ENCODE measurements at regions not wholly inside any gene's neighbourhood (a gene's known extent, or its start where the extent isn't known, plus 50 kb on each side); places are given as distances from the start of the nearest gene placed in this dataset.

DNA sequence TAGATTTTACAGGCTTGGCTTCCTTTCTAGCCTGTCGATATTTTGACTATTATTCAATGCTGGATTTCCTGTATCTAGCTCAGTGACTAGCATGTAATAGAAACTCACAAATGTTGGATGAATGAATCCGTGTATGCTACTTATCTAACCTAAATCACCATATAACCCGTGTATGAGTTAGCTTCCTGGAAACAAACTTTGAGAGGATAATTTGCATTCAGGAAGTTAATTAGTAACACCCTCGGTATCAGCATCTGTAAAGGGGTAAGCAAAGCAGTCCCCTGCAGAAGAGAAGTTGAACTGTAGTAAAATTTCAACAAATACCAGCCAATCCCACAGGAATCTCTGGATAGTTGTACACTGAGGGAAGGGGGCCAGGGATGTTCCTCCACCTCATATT, 269.4 kb upstream of the LRATD1 start:
- no peaks in the 10 kb centered on the region for H3K9me3 ChIP-seq
- ATAC-seq, result no peak
- no peak overlapping the region for H3K4me2 ChIP-seq
- POLR2A ChIA-PET, result no interaction called here
- WGBS (ENCODE audit: missing lambda C conversion rate), result under 1% methylated on average over 4 of the region's 4 CpGs
- TF ChIP-seq CEBPB (IDR thresholded peaks at IDR 0.05) (no peak), ELK1 (IDR thresholded peaks at IDR 0.05; ENCODE audit: low read depth, low read length) (no peak), CHD2 (IDR thresholded peaks at IDR 0.05; ENCODE audit: low read length, partially characterized antibody) (no peak), CBX8 (IDR thresholded peaks at IDR 0.05) (no peak), SREBF2 (IDR thresholded peaks at IDR 0.05) (no peak), ZNF302 (CRISPR knock-in tag; IDR thresholded peaks at IDR 0.05) (no peak), NFE2L2 (conservative IDR thresholded peaks at IDR 0.05; ENCODE audit: low read length) (no peak), HDAC2 (IDR thresholded peaks at IDR 0.05) (no peak), RFX5 (IDR thresholded peaks at IDR 0.05) (no peak)
- TF ChIP-seq, protein P1, sequence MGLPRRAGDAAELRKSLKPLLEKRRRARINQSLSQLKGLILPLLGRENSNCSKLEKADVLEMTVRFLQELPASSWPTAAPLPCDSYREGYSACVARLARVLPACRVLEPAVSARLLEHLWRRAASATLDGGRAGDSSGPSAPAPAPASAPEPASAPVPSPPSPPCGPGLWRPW (IDR thresholded peaks at IDR 0.05), result no peak
- no peaks in the 10 kb centered on the region for H3K4me1 ChIP-seq
- no peak overlapping the region for H3K4me3 ChIP-seq
- FAIRE-seq, result no peak
- CTCF ChIA-PET, result no interaction called here
- DNase-seq (ENCODE audit: low read depth in 1 of 2, low spot score in 1 of 2), result no peak
- no peak overlapping the region for H3K27ac ChIP-seq

- POLR2A ChIA-PET, result no interaction called here
- no peak for FAIRE-seq
- no peak for ATAC-seq
These were observed 268.5 kb upstream of the LRATD1 start for GRCh38 chr2:14363976-14364375.

GRCh38 chr2:14364471-14364870, 268.0 kb upstream of the LRATD1 start:
- H3K4me1 ChIP-seq, result no peaks in the 10 kb centered on the region
- no peak overlapping the region for H3K4me2 ChIP-seq
- WGBS (ENCODE audit: missing lambda C conversion rate), result 14% methylated on average over 8 of the region's 8 CpGs
- ChIA-PET POLR2A (no interaction called here), CTCF (no interaction called here)
- no peak for ATAC-seq
- FAIRE-seq, result no peak
- H3K4me3 ChIP-seq, result no peak overlapping the region
- H3K27ac ChIP-seq, result no peak overlapping the region
- no peak for DNase-seq (ENCODE audit: low read depth in 1 of 2, low spot score in 1 of 2)
- H3K9me3 ChIP-seq, result no peaks in the 10 kb centered on the region
- TF ChIP-seq JUNB (IDR thresholded peaks at IDR 0.05) (no peak), MAZ (IDR thresholded peaks at IDR 0.05; ENCODE audit: borderline replicate concordance, low read depth, low read length) (no peak), MAX (IDR thresholded peaks at IDR 0.05) (no peak), GATA3 (IDR thresholded peaks at IDR 0.05; ENCODE audit: borderline replicate concordance) (no peak), FOXS1 (CRISPR knock-in tag; IDR thresholded peaks at IDR 0.05) (no peak), RNF2 (IDR thresholded peaks at IDR 0.05; ENCODE audit: borderline replicate concordance, low read depth) (no peak), TFCP2L1 (CRISPR knock-in tag; IDR thresholded peaks at IDR 0.05) (no peak), HDAC2 (IDR thresholded peaks at IDR 0.05) (no peak), ZNF302 (CRISPR knock-in tag; IDR thresholded peaks at IDR 0.05) (no peak), RAD21 (conservative IDR thresholded peaks at IDR 0.05 in 1 of 2, IDR thresholded peaks at IDR 0.05 in 1 of 2) (no peak), FOSB (CRISPR knock-in tag; IDR thresholded peaks at IDR 0.05) (no peak)
- TF ChIP-seq, protein P2, sequence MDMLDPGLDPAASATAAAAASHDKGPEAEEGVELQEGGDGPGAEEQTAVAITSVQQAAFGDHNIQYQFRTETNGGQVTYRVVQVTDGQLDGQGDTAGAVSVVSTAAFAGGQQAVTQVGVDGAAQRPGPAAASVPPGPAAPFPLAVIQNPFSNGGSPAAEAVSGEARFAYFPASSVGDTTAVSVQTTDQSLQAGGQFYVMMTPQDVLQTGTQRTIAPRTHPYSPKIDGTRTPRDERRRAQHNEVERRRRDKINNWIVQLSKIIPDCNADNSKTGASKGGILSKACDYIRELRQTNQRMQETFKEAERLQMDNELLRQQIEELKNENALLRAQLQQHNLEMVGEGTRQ (IDR thresholded peaks at IDR 0.05), result no peak

More at GRCh38 chr2:14363976-14364375, 268.5 kb upstream of the LRATD1 start:
- CTCF ChIA-PET, result no interaction called here
- 1% methylated on average over 3 of the region's 3 CpGs for WGBS (ENCODE audit: missing lambda C conversion rate)
- no peak for DNase-seq (ENCODE audit: low read depth in 1 of 2, low spot score in 1 of 2)
- Histone ChIP-seq H3K4me2 (no peak overlapping the region), H3K27ac (no peak overlapping the region), H3K9me3 (no peaks in the 10 kb centered on the region), H3K4me3 (no peak overlapping the region), H3K4me1 (no peaks in the 10 kb centered on the region)
- no peak for TF ChIP-seq FOSL2 (IDR thresholded peaks at IDR 0.05)
- TF ChIP-seq FOSL2 (CRISPR knock-in tag; IDR thresholded peaks at IDR 0.05), result no peak
- TF ChIP-seq, protein P3, sequence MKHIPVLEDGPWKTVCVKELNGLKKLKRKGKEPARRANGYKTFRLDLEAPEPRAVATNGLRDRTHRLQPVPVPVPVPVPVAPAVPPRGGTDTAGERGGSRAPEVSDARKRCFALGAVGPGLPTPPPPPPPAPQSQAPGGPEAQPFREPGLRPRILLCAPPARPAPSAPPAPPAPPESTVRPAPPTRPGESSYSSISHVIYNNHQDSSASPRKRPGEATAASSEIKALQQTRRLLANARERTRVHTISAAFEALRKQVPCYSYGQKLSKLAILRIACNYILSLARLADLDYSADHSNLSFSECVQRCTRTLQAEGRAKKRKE (CRISPR knock-in tag; IDR thresholded peaks at IDR 0.05; ENCODE audit: low read depth), result no peak
- TF ChIP-seq SREBF2 (IDR thresholded peaks at IDR 0.05), result no peak
- TF ChIP-seq CEBPB (IDR thresholded peaks at IDR 0.05), result no peak
- no peak for TF ChIP-seq TP53 (CRISPR knock-in tag; IDR thresholded peaks at IDR 0.05)
- TF ChIP-seq, protein P4, sequence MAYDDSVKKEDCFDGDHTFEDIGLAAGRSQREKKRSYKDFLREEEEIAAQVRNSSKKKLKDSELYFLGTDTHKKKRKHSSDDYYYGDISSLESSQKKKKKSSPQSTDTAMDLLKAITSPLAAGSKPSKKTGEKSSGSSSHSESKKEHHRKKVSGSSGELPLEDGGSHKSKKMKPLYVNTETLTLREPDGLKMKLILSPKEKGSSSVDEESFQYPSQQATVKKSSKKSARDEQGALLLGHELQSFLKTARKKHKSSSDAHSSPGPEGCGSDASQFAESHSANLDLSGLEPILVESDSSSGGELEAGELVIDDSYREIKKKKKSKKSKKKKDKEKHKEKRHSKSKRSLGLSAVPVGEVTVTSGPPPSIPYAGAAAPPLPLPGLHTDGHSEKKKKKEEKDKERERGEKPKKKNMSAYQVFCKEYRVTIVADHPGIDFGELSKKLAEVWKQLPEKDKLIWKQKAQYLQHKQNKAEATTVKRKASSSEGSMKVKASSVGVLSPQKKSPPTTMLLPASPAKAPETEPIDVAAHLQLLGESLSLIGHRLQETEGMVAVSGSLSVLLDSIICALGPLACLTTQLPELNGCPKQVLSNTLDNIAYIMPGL (CRISPR knock-in tag; IDR thresholded peaks at IDR 0.05; ENCODE audit: borderline replicate concordance), result no peak
- no peak for TF ChIP-seq MAX (IDR thresholded peaks at IDR 0.05)
- no peak for TF ChIP-seq HOXB5 (CRISPR knock-in tag; IDR thresholded peaks at IDR 0.05)
- TF ChIP-seq, protein P2 (IDR thresholded peaks at IDR 0.05), result no peak
- TF ChIP-seq EP300 (IDR thresholded peaks at IDR 0.05), result no peak
- TF ChIP-seq FOSB (CRISPR knock-in tag; IDR thresholded peaks at IDR 0.05), result no peak
- TF ChIP-seq MAZ (IDR thresholded peaks at IDR 0.05; ENCODE audit: borderline replicate concordance, low read depth, low read length), result no peak
- TF ChIP-seq BHLHE40 (IDR thresholded peaks at IDR 0.05; ENCODE audit: low read depth, low read length), result no peak
- no peak for TF ChIP-seq HEYL (CRISPR knock-in tag; IDR thresholded peaks at IDR 0.05)

Measured in A549 (cell line).